ENCODE measurements at regions not wholly inside any gene's neighbourhood (a gene's known extent, or its start where the extent isn't known, plus 50 kb on each side); places are given as distances from the start of the nearest gene placed in this dataset.

GRCh38 chr6:121536345-121536744 is 100.9 kb downstream of the GJA1 start:
- TF ChIP-seq POLR2A (IDR thresholded peaks at IDR 0.05): no peak
- no peak for TF ChIP-seq CTCF (IDR thresholded peaks at IDR 0.05)

Measured in transverse colon (tissue), 3 donors.